NCI-H1417 (cell line): ENCODE measurements at regions not wholly inside any gene's neighbourhood (a gene's known extent, or its start where the extent isn't known, plus 50 kb on each side); places are given as distances from the start of the nearest gene placed in this dataset.
"Not testable (repeated sequence)": the region's sequence is repeated elsewhere in the genome, so short reads cannot be mapped to it uniquely, and the experiment has no call there.

ENCODE experiments used
- DNase-seq, 3 experiments: peaks; one replicate each; lab custom pipeline; 2025; lab: John Stamatoyannopoulos, UW

- peak in 1 of 3 experiments; percentile 23 for DNase-seq
Observed at GRCh38 chr3:194867270-194867983, 181.7 kb downstream of the FAM43A start.

DNA sequence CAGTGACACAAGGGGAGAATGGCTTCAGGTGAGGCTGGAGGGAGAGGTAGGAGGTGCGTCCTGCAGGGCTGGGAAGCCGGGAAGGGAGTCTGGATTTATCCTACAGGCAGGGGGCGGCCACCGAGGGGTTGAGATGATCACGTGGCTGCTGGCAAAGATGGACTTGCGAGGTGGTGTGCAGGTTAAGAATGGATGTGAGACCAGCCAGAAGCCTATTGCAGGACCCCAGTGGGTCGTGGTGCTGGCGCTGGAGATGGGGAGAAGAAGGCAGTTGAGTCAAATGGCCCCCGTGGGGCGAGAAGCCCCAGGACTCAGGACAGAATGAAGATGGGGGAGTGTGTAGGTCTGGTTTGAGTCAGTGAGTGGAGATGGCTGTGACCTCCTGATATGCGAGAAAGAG lies 183.1 kb downstream of the FAM43A start:
- DNase-seq = no peak

DNA sequence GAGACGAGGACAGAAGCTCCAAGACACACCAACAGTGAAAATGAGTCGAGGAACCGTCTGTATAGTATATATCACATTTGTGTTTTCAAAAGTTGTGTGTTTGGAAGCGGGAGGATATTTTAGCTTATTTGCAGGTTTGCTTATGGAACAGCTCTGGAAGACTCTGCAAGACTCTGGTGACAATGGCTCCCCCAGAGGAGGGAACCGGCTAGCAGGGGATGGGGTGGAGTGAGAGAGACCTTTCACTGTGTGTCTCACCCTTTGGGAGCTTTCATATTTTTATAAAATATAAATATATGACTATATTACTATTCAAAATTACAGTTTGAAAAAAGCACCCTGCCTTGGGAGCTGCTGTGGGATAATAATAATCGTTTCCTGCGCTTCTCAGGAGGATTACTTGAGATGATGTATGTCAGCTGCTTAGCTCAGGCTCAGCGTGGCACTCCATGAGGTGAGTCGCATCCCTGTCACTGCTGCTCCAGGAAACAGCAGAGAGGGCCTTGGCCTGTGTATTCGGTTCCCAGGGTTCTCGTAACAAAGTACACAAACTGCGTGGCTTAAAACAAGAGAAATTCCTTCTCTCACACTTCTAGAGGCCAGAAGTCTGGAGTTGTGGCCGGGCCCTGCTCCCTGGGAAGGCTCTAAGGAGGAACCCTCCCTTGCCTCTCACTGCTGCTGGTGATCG lies 183.9 kb downstream of the FAM43A start:
- DNase-seq = no peak

GRCh38 chr3:194870394-194871110 lies 184.9 kb downstream of the FAM43A start:
- DNase-seq = peak in 2 of 3 experiments; percentile 59 to 68

GRCh38 chr3:194871143-194871863 lies 185.6 kb downstream of the FAM43A start:
- peak; percentile 48 to 95 (median 87) for DNase-seq

DNA sequence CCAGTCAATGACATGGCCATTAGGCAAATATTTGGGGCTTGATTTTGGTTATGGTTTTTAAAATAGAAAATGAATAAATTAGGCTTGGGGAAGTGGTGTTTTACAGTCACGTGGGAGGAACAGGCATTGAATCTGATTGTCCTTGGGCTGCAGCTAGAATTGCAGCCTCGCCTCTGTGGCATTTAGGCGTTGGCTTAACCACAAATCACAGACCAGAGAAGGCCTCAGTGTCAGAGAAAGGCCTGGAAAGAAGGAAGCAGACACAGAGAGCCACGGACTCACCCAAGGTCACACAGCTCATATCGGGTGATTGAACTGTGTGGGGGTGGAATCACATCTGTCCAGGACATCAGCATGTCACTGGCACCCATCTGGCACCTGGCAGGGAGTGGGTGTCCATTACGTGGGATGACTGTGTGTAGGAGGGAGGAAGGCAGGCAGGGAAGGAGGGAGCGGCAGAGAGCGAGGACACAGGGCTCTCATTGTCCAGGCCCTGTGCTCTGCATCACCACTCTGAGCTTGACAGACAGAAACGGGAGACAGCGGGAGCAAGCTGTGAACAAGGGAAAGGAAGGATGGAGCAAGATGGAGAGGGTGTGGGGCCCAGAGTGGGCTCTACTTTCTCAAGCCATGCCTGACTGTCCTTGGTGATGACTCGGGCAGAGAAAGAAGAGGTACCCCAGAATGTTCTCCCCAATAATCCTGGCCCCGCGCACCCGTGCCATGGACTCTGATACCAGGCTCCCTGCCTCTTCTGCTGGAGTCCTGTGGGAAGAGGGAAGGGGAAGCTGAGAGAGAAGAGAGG lies 186.4 kb downstream of the FAM43A start:
- no peak for DNase-seq

DNA sequence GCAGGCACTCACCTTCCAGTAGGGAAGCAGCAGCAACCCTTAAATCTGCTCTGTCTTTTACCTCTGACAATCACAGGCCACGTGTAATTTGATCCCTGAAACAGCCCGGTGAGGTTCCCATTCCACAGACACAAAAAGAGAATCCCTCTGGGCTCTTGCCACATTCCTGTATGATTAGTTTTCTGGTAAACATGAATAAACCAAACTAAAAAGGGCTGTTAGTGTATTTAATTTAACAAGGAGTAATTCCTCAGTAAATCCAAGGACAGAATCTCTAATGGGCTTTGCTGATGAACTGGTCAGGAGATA lies 186.9 kb downstream of the FAM43A start:
- DNase-seq = peak in 1 of 3 experiments; percentile 12

GRCh38 chr3:194873474-194873873 lies 187.8 kb downstream of the FAM43A start:
- not testable (repeated sequence) for DNase-seq

DNA sequence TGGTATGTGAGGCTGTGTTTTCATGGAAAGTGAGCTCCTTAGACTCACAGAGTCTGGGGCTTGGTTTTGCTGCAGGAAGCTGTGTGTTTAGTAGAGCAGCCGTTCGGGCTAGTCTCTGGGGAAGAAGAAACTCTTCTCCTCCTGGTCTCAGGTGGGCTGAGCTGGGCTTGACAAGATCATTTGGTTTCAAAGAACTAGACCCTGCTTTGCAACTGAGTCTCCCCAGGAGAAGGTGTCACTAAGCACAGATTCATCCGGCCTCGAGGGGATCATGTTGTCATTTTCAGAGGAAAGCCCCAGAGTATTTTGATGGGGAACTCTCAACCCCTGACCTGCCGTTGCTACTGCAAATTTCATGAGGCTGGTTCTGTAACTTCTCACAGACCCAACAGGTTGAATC lies 188.5 kb downstream of the FAM43A start:
- peak in 1 of 3 experiments; percentile 33 for DNase-seq

- no peak for DNase-seq
Observed at GRCh38 chr3:194874783-194875182, 189.1 kb downstream of the FAM43A start.

GRCh38 chr3:194875581-194876402 lies 190.1 kb downstream of the FAM43A start:
- DNase-seq = no peak

DNA sequence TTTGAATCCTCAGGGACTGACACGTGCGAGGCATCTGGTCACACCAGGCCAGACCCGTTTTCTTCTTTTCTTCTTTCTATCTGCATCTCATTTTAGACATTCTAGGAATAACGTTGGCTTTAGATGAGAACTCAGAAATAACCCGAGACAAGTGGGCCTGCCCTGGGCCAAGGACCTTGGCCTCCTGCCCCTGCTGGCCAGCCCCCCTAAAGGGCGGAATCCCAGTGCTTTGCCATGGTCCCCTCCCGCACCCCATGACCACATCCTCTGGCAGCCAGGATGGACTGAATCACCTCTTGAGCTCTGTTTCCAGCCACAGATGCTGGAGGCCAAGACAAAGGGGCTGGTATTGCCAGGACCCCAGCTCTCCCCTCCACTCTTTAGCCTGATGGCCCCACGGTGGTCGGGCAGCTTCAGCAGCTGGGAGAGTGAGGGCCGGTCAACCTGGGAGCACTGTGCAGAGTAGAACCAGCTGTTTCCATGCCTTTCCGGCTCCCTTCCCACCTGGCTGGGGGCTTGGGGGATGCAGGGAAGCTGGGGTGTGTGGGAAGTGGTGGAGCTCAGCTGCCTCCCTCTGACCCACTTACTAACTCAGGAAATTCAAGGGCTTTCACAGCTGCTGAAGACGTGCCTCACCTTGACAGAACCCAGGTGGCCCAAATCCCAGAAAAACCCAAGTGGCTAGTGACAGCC lies 190.9 kb downstream of the FAM43A start:
- DNase-seq = no peak

- DNase-seq = no peak
Observed at GRCh38 chr3:194877291-194878119, 191.8 kb downstream of the FAM43A start.

- DNase-seq = no peak
Observed at GRCh38 chr3:194879126-194879877, 193.6 kb downstream of the FAM43A start.

DNA sequence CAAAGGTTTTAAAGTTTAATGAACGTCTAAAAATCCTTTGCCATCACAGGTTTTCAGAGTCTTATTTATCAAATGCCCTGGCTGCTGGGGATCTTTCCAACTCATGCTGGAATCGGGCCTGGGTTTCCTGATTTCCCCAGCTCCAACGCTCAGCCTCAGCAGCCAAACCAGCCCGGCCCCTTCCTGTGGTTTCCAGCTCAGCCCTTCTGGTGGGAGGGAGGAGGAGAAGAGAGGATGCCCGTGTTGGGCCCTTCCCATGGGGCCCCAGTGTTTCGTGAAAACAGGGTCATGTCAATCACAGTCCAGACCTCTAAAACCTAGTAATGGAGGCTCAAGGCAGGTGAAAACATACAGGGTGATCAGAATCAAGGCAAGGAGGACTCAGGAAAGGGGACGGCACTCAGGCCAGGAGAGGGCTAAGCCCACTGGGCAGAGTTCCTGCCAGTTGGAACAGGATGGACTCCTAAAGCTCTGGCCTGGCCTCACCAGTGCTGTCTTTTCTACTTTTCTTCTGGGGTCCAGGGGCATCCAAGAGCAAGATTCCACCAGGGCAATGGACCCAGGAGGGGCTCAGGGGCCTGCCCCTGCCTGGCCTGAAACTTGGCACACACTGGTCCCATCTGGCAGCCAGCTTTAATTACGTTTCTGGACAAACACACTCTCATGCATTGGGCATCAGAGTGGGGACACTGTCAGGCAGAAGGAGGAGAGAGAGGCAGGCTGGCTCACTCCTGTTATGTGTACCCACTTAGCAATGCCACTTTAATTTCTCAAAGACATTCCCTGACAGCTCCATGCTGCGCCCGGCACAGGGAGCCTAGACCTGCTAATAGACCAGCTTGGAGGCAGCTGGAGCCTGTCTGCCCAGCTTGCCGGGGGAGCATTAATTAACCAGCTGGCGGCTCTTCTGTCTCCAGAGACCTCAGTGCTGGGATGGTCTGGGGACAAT lies 194.6 kb downstream of the FAM43A start:
- peak in 2 of 3 experiments; percentile 56 to 84 for DNase-seq

DNA sequence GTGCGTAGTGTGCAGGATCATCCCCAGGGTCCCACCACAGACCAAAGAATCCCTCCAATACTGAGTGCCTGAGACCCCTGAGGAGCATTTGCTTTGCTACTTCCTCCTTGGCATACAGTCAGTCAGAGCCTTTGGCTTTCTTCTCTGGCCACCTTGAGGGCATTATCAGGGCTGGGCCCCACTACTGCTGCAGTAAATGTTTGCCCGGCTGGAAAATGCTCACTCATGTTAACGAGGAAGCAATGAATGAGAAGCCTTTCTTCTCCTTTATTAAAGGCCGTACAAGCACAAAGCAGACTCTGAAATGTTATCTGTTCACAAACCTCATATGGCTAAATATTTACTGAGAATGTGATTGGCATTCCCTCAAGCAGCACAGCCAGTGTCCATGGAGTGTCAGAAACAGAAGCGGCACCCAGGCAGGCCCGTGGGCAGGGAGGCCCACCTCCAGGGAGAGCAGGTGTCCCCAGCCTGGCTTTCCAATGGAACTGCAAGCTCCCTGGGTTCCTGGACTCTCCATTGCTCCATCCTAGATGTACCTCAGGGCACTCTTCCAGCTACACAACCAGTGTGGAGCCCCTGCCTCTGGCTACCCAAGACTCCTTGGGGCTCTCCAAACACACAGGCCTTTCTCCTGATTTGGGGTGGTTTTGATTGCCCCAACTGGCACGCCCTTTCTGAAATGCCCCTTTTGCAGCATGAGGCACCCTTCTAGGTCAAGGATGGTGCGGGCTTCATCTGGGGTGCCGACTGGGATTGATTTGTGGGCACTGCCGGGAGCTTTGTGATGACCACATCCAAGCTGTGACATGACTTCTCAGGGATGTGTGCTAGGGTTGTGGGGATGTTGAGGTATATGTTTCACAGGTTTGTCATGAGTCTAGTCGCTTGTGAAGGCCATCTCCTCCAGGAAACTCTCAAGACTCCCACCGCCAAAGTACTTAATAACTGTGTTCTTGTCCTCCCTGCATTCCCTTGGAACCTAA lies 195.6 kb downstream of the FAM43A start:
- peak in 2 of 3 experiments; percentile 37 to 74 for DNase-seq
